Kidney (tissue), 13 donors: ENCODE measurements at regions not wholly inside any gene's neighbourhood (a gene's known extent, or its start where the extent isn't known, plus 50 kb on each side); places are given as distances from the start of the nearest gene placed in this dataset.

Experiments
- DNase-seq, 5 donors: peaks; one replicate each; pipeline ENCODE4 v3.0.0-alpha.2; 2013 to 2020
- FAIRE-seq: peaks from 2 replicates; lab custom pipeline; 2012; peaks lifted over from hg19 to GRCh38; lab: Jason Lieb, UNC
- H3K27ac ChIP-seq, 2 donors: one replicate each; pipeline ENCODE4 v1.7.0; 2013; ENCODE audit warnings: low read depth in 2 of 2, low read length in 2 of 2, inconsistent platforms in 1 of 2
- H3K27me3 ChIP-seq: one replicate; pipeline ENCODE4 v1.7.1; 2013; ENCODE audit warnings: low read length, inconsistent platforms; ENCODE audit not compliant: control insufficient read depth, insufficient read depth
- H3K36me3 ChIP-seq, 3 donors: one replicate each; pipeline versions ENCODE4 v1.7.0 to v1.7.1; 2013; ENCODE audit warnings: low read length in 3 of 3, control low read depth in 1 of 3, inconsistent platforms in 1 of 3; ENCODE audit not compliant: insufficient read depth in 3 of 3, control insufficient read depth in 2 of 3
- H3K4me1 ChIP-seq, 3 donors: one replicate each; pipeline versions ENCODE4 v1.7.0 to v1.7.1; 2013; ENCODE audit warnings: low read length in 3 of 3, inconsistent platforms in 1 of 3, low read depth in 1 of 3; ENCODE audit not compliant: control insufficient read depth in 2 of 3, insufficient read depth in 2 of 3
- H3K4me3 ChIP-seq, 3 donors: one replicate each; pipeline versions ENCODE4 v1.7.0 to v1.8.1; 2013; ENCODE audit warnings: low read length in 3 of 3, control low read depth in 1 of 3, inconsistent platforms in 1 of 3
- H3K9ac ChIP-seq, 3 donors: one replicate each; pipeline versions ENCODE4 v1.7.0 to v1.7.1; 2013; ENCODE audit warnings: low read length in 3 of 3, control low read depth in 1 of 3, inconsistent platforms in 1 of 3
- H3K9me3 ChIP-seq, 3 donors: one replicate each; pipeline versions ENCODE4 v1.7.0 to v1.7.1; 2013; ENCODE audit warnings: low read length in 3 of 3, control low read depth in 1 of 3, inconsistent platforms in 1 of 3; ENCODE audit not compliant: control insufficient read depth in 2 of 3, insufficient read depth in 1 of 3
- intact Hi-C: fragments of 100-400 bp; cut with DNase I; formaldehyde crosslinking; loops from one replicate; pipeline ENCODE4 v1.11.1; 2022
- TF ChIP-seq, protein P1 (sequence below): IDR thresholded peaks from 3 replicates; pipeline ENCODE4 v1.5.1; 2012; ENCODE audit warnings: mild to moderate bottlenecking, moderate library complexity, borderline replicate concordance; ENCODE audit not compliant: insufficient read depth; ENCODE audit errors: extremely low read depth
- donor health status: control.
- donor health status: control.
- donor health status: control.
- donor health status: control.
- donor health status: control.
- donor health status: DM: yes; HTN: yes; CAD: no.
- donor health status: Normal renal cell carcinoma (clear cell type).

- no peak for DNase-seq
- no peak for FAIRE-seq
- H3K4me3 ChIP-seq: no peak overlapping the region
These were observed 302.0 kb downstream of the RAB28 start for GRCh38 chr4:13182133-13182532.

GRCh38 chr4:13181681-13182080 lies 302.5 kb downstream of the RAB28 start:
- FAIRE-seq: no peak
- Histone ChIP-seq H3K27me3 (no peaks in the 10 kb centered on the region), H3K36me3 (no peaks in the 10 kb centered on the region), H3K4me1 (no peaks in the 10 kb centered on the region), H3K27ac (no peak overlapping the region), H3K4me3 (no peak overlapping the region), H3K9ac (no peak overlapping the region), H3K9me3 (peaks cover 0 to 10% (median 0%) of the 10 kb centered on the region in 3 donors)
- DNase-seq: no peak
- TF ChIP-seq, protein P1, sequence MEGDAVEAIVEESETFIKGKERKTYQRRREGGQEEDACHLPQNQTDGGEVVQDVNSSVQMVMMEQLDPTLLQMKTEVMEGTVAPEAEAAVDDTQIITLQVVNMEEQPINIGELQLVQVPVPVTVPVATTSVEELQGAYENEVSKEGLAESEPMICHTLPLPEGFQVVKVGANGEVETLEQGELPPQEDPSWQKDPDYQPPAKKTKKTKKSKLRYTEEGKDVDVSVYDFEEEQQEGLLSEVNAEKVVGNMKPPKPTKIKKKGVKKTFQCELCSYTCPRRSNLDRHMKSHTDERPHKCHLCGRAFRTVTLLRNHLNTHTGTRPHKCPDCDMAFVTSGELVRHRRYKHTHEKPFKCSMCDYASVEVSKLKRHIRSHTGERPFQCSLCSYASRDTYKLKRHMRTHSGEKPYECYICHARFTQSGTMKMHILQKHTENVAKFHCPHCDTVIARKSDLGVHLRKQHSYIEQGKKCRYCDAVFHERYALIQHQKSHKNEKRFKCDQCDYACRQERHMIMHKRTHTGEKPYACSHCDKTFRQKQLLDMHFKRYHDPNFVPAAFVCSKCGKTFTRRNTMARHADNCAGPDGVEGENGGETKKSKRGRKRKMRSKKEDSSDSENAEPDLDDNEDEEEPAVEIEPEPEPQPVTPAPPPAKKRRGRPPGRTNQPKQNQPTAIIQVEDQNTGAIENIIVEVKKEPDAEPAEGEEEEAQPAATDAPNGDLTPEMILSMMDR: no peak
- intact Hi-C loops: no loop called here

More at GRCh38 chr4:13182133-13182532, 302.0 kb downstream of the RAB28 start:
- intact Hi-C loops: no loop called here
- H3K27ac ChIP-seq: no peak overlapping the region
- H3K36me3 ChIP-seq: no peaks in the 10 kb centered on the region
- H3K4me1 ChIP-seq: no peaks in the 10 kb centered on the region
- H3K9me3 ChIP-seq: peaks cover 0 to 10% (median 0%) of the 10 kb centered on the region in 3 donors
- TF ChIP-seq, protein P1: no peak
- H3K9ac ChIP-seq: no peak overlapping the region
- no peaks in the 10 kb centered on the region for H3K27me3 ChIP-seq

DNA sequence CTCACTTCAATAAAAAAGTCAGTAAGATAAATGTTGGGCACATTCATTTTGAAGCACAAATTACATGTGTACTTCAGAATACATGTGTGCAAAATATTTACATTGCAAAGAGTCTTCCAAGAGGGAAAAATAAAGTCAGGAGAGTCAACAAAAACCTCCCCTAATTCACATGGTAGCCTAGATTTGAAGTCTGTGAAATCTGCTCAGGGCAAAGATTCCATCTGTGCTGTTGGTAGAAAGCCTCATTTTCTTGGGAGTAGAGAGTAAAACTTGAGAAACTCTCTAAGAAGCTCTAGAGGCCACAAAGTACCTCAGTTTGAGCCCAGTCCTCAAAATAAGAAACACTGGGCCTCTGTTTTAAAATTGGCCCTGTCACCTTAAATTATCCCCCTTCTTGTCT lies 303.4 kb downstream of the RAB28 start:
- DNase-seq: no peak
- H3K4me3 ChIP-seq: no peak overlapping the region

More for the DNA sequence above, 303.4 kb downstream of the RAB28 start:
- TF ChIP-seq, protein P1: no peak
- Histone ChIP-seq H3K9me3 (peaks cover 0 to 10% (median 0%) of the 10 kb centered on the region in 3 donors), H3K27ac (no peak overlapping the region), H3K36me3 (no peaks in the 10 kb centered on the region), H3K9ac (no peak overlapping the region), H3K4me1 (no peaks in the 10 kb centered on the region), H3K27me3 (no peaks in the 10 kb centered on the region)
- FAIRE-seq: no peak
- intact Hi-C loops: no loop called here
